ENCODE measurements at regions not wholly inside any gene's neighbourhood (a gene's known extent, or its start where the extent isn't known, plus 50 kb on each side); places are given as distances from the start of the nearest gene placed in this dataset.

- H3K4me1 Mint-ChIP-seq = peaks cover 14% of the 10 kb centered on the region
- no peak for DNase-seq (ENCODE audit: low read depth, low spot score)
- no peak overlapping the region for H3K4me3 Mint-ChIP-seq
- H3K36me3 Mint-ChIP-seq (ENCODE audit: low read depth) = no peaks in the 10 kb centered on the region
- TF ChIP-seq CTCF (conservative IDR thresholded peaks at IDR 0.05) = no peak
- no peaks in the 10 kb centered on the region for H3K27me3 Mint-ChIP-seq (ENCODE audit: low read depth)
- H3K9me3 Mint-ChIP-seq = no peaks in the 10 kb centered on the region
- no peak overlapping the region for H3K27ac Mint-ChIP-seq (ENCODE audit: unreplicated experiment)
Measured at GRCh38 chr2:236706803-236707202, 137.2 kb downstream of the ACKR3 start.

- Mint-ChIP-seq H3K9me3 (no peaks in the 10 kb centered on the region), H3K27ac (ENCODE audit: unreplicated experiment) (no peak overlapping the region), H3K4me3 (no peak overlapping the region), H3K36me3 (ENCODE audit: low read depth) (no peaks in the 10 kb centered on the region), H3K27me3 (ENCODE audit: low read depth) (peaks cover 5% of the 10 kb centered on the region), H3K4me1 (peaks cover 37% of the 10 kb centered on the region)
- no peak for DNase-seq (ENCODE audit: low read depth, low spot score)
- no peak for TF ChIP-seq CTCF (conservative IDR thresholded peaks at IDR 0.05)
Measured at GRCh38 chr2:236711440-236711839, 141.8 kb downstream of the ACKR3 start.

GRCh38 chr2:236712304-236712703, 142.7 kb downstream of the ACKR3 start:
- no peak for TF ChIP-seq CTCF (conservative IDR thresholded peaks at IDR 0.05)

GRCh38 chr2:236712961-236713673, 143.5 kb downstream of the ACKR3 start:
- Mint-ChIP-seq H3K27ac (ENCODE audit: unreplicated experiment) (no peak overlapping the region), H3K4me3 (no peak overlapping the region), H3K9me3 (no peaks in the 10 kb centered on the region), H3K27me3 (ENCODE audit: low read depth) (peaks cover 13% of the 10 kb centered on the region), H3K4me1 (peaks cover 44% of the 10 kb centered on the region), H3K36me3 (ENCODE audit: low read depth) (no peaks in the 10 kb centered on the region)
- no peak for DNase-seq (ENCODE audit: low read depth, low spot score)
- TF ChIP-seq CTCF (conservative IDR thresholded peaks at IDR 0.05) = no peak

More at GRCh38 chr2:236712304-236712703, 142.7 kb downstream of the ACKR3 start:
- H3K4me1 Mint-ChIP-seq = peaks cover 40% of the 10 kb centered on the region
- no peaks in the 10 kb centered on the region for H3K36me3 Mint-ChIP-seq (ENCODE audit: low read depth)
- H3K27ac Mint-ChIP-seq (ENCODE audit: unreplicated experiment) = peak overlapping the region; percentile 91
- H3K9me3 Mint-ChIP-seq = no peaks in the 10 kb centered on the region
- H3K27me3 Mint-ChIP-seq (ENCODE audit: low read depth) = peaks cover 8% of the 10 kb centered on the region
- DNase-seq (ENCODE audit: low read depth, low spot score) = no peak
- H3K4me3 Mint-ChIP-seq = no peak overlapping the region

- H3K9me3 Mint-ChIP-seq = no peaks in the 10 kb centered on the region
- no peaks in the 10 kb centered on the region for H3K36me3 Mint-ChIP-seq (ENCODE audit: low read depth)
- H3K4me3 Mint-ChIP-seq = no peak overlapping the region
- no peak for DNase-seq (ENCODE audit: low read depth, low spot score)
- no peak for TF ChIP-seq CTCF (conservative IDR thresholded peaks at IDR 0.05)
- no peak overlapping the region for H3K27ac Mint-ChIP-seq (ENCODE audit: unreplicated experiment)
- peaks cover 16% of the 10 kb centered on the region for H3K27me3 Mint-ChIP-seq (ENCODE audit: low read depth)
- peaks cover 48% of the 10 kb centered on the region for H3K4me1 Mint-ChIP-seq
Measured at GRCh38 chr2:236714080-236714479, 144.5 kb downstream of the ACKR3 start.

All from neural crest cell (in vitro differentiated cells).